Thyroid gland (tissue), 4 donors: ENCODE measurements at regions not wholly inside any gene's neighbourhood (a gene's known extent, or its start where the extent isn't known, plus 50 kb on each side); places are given as distances from the start of the nearest gene placed in this dataset.

Experiments used
- DNase-seq, 2 donors: peaks; one replicate each; pipeline ENCODE4 v3.0.0-alpha.2; 2019
- H3K27ac ChIP-seq, 3 donors: fragments of 200-600 bp; sonication (generic); 1 replicate in 2 of 3; 2 replicates in 1 of 3; pipeline ENCODE4 v1.5.1; 2016 to 2019; ENCODE audit warnings: mild to moderate bottlenecking in 1 of 3, moderate library complexity in 1 of 3
- H3K27me3 ChIP-seq: fragments of 200-600 bp; sonication (generic); one replicate; pipeline ENCODE4 v1.5.1; 2019
- H3K36me3 ChIP-seq, 2 donors: fragments of 200-600 bp; sonication (generic); one replicate each; pipeline ENCODE4 v1.5.1; 2016 to 2019
- H3K4me1 ChIP-seq, 2 donors: fragments of 200-600 bp; sonication (generic); one replicate each; pipeline ENCODE4 v1.5.1; 2017 to 2019
- H3K4me3 ChIP-seq, 3 donors: fragments of 200-600 bp; sonication (generic); replicated peaks in 1 of 3; 1 replicate in 2 of 3; 2 replicates in 1 of 3; pipeline ENCODE4 v1.5.1; 2016; ENCODE audit warnings: mild to moderate bottlenecking in 1 of 3
- H3K9me3 ChIP-seq: fragments of 200-600 bp; sonication (generic); one replicate; pipeline ENCODE4 v1.5.1; 2017
- CTCF ChIP-seq, 6 experiments: fragments of 200-600 bp in 3 of 6; fragments of 450-650 bp in 3 of 6; sonication (generic) in 3 of 6; IDR thresholded peaks; one replicate each; pipeline ENCODE4 v1.5.1; 2016 to 2019; ENCODE audit warnings: antibody characterized with exemption in 6 of 6, mild to moderate bottlenecking in 2 of 6, inconsistent platforms in 1 of 6, moderate library complexity in 1 of 6
- POLR2A ChIP-seq, 2 donors: fragments of 450-650 bp; IDR thresholded peaks; one replicate each; pipeline ENCODE4 v1.6.1; 2017; ENCODE audit warnings: antibody characterized with exemption in 2 of 2, mild to moderate bottlenecking in 2 of 2, moderate library complexity in 1 of 2
- WGBS, 2 donors: methylation state at CpG; one replicate each; pipeline ENCODE4 v1.1.5; 2017; 5-methylcytosine and 5-hydroxymethylcytosine counted together
- intact Hi-C: fragments of 100-400 bp; cut with DNase I; formaldehyde crosslinking; loops from one replicate; pipeline ENCODE4 v1.15.1; 2023

GRCh38 chr3:150035910-150036612, 65.4 kb upstream of the PFN2 start:
- H3K4me3 ChIP-seq = no peak overlapping the region
- WGBS, 2 donors = 87% methylated on average over 7 of the region's 7 CpGs
- TF ChIP-seq POLR2A (IDR thresholded peaks at IDR 0.05) (no peak), CTCF (IDR thresholded peaks at IDR 0.05) (no peak)
- DNase-seq = no peak
- H3K4me1 ChIP-seq = no peaks in the 10 kb centered on the region
- H3K36me3 ChIP-seq = no peaks in the 10 kb centered on the region
- no peak overlapping the region for H3K27ac ChIP-seq
- H3K9me3 ChIP-seq = no peaks in the 10 kb centered on the region
- intact Hi-C loops = no loop called here
- no peaks in the 10 kb centered on the region for H3K27me3 ChIP-seq

- WGBS, 2 donors = 75 to 82% methylated on average over 6 of the region's 6 CpGs
- intact Hi-C loops = no loop called here
These were observed 64.6 kb upstream of the PFN2 start for GRCh38 chr3:150035301-150035779.

GRCh38 chr3:150033721-150034120, 63.0 kb upstream of the PFN2 start:
- Histone ChIP-seq H3K9me3 (no peaks in the 10 kb centered on the region), H3K4me1 (no peaks in the 10 kb centered on the region), H3K4me3 (no peak overlapping the region), H3K36me3 (no peaks in the 10 kb centered on the region), H3K27me3 (no peaks in the 10 kb centered on the region), H3K27ac (no peak overlapping the region)
- WGBS, 2 donors = 21 to 26% methylated on average over 2 of the region's 2 CpGs
- TF ChIP-seq CTCF (IDR thresholded peaks at IDR 0.05) (no peak), POLR2A (IDR thresholded peaks at IDR 0.05) (no peak)
- DNase-seq = no peak
- intact Hi-C loops = no loop called here

More at GRCh38 chr3:150035301-150035779, 64.6 kb upstream of the PFN2 start:
- no peak overlapping the region for H3K27ac ChIP-seq
- no peaks in the 10 kb centered on the region for H3K27me3 ChIP-seq
- H3K9me3 ChIP-seq = no peaks in the 10 kb centered on the region
- DNase-seq = no peak
- no peak overlapping the region for H3K4me3 ChIP-seq
- TF ChIP-seq CTCF (IDR thresholded peaks at IDR 0.05) = no peak
- TF ChIP-seq POLR2A (IDR thresholded peaks at IDR 0.05) = no peak
- H3K4me1 ChIP-seq = no peaks in the 10 kb centered on the region
- no peaks in the 10 kb centered on the region for H3K36me3 ChIP-seq

GRCh38 chr3:150030841-150031240, 60.1 kb upstream of the PFN2 start:
- no peak for DNase-seq
- H3K36me3 ChIP-seq = no peaks in the 10 kb centered on the region
- no peaks in the 10 kb centered on the region for H3K4me1 ChIP-seq
- H3K27me3 ChIP-seq = no peaks in the 10 kb centered on the region
- no peaks in the 10 kb centered on the region for H3K9me3 ChIP-seq
- TF ChIP-seq CTCF (IDR thresholded peaks at IDR 0.05) (no peak), POLR2A (IDR thresholded peaks at IDR 0.05) (no peak)
- WGBS, 2 donors = 80 to 89% methylated on average over 2 of the region's 2 CpGs
- no peak overlapping the region for H3K4me3 ChIP-seq
- no peak overlapping the region for H3K27ac ChIP-seq
- intact Hi-C loops = no loop called here

GRCh38 chr3:150023239-150023636, 52.5 kb upstream of the PFN2 start:
- Histone ChIP-seq H3K4me3 (no peak overlapping the region), H3K27me3 (no peaks in the 10 kb centered on the region), H3K9me3 (no peaks in the 10 kb centered on the region), H3K27ac (no peak overlapping the region), H3K4me1 (no peaks in the 10 kb centered on the region), H3K36me3 (no peaks in the 10 kb centered on the region)
- no peak for DNase-seq
- intact Hi-C loops = no loop called here
- 64 to 67% methylated on average over 1 of the region's 1 CpG for WGBS, 2 donors
- TF ChIP-seq CTCF (IDR thresholded peaks at IDR 0.05) (no peak), POLR2A (IDR thresholded peaks at IDR 0.05) (no peak)
